Activated naive CD4-positive, alpha-beta T cell treated with anti-CD3 and anti-CD28 coated beads, Interleukin-2, amount 50 U/mL, for 24 hours (primary cell): ENCODE measurements at regions not wholly inside any gene's neighbourhood (a gene's known extent, or its start where the extent isn't known, plus 50 kb on each side); places are given as distances from the start of the nearest gene placed in this dataset.
"Not testable (repeated sequence)": the region's sequence is repeated elsewhere in the genome, so short reads cannot be mapped to it uniquely, and the experiment has no call there.

ENCODE experiments used
- H3K27ac Mint-ChIP-seq: one replicate; pipeline ENCODE4 v1.8.0; 2021; ENCODE audit warnings: mild to moderate bottlenecking, mixed read lengths
- H3K27me3 Mint-ChIP-seq: one replicate; pipeline ENCODE4 v1.8.0; 2021; ENCODE audit warnings: mixed read lengths
- H3K36me3 Mint-ChIP-seq: one replicate; pipeline ENCODE4 v1.8.0; 2021; ENCODE audit warnings: mixed read lengths
- H3K4me1 Mint-ChIP-seq: one replicate; pipeline ENCODE4 v1.8.0; 2021; ENCODE audit warnings: mixed read lengths
- H3K4me3 Mint-ChIP-seq: one replicate; pipeline ENCODE4 v1.8.0; 2021; ENCODE audit warnings: mild to moderate bottlenecking, mixed read lengths
- H3K9me3 Mint-ChIP-seq: one replicate; pipeline ENCODE4 v1.8.0; 2021; ENCODE audit warnings: mixed read lengths

GRCh38 chr10:117622471-117623184 is 80.1 kb downstream of the EMX2 start:
- Mint-ChIP-seq H3K27me3 (peaks cover 9% of the 10 kb centered on the region), H3K9me3 (no peaks in the 10 kb centered on the region), H3K4me3 (no peak overlapping the region), H3K27ac (no peak overlapping the region), H3K4me1 (no peaks in the 10 kb centered on the region), H3K36me3 (no peaks in the 10 kb centered on the region)

GRCh38 chr10:117626228-117626627 is 83.7 kb downstream of the EMX2 start:
- peaks cover 9% of the 10 kb centered on the region for H3K27me3 Mint-ChIP-seq
- no peak overlapping the region for H3K4me3 Mint-ChIP-seq
- H3K4me1 Mint-ChIP-seq: no peaks in the 10 kb centered on the region
- no peaks in the 10 kb centered on the region for H3K9me3 Mint-ChIP-seq
- no peak overlapping the region for H3K27ac Mint-ChIP-seq
- H3K36me3 Mint-ChIP-seq: no peaks in the 10 kb centered on the region

GRCh38 chr10:117627561-117627960 is 85.0 kb downstream of the EMX2 start:
- no peak overlapping the region for H3K27ac Mint-ChIP-seq

GRCh38 chr10:117629717-117630116 is 87.2 kb downstream of the EMX2 start:
- H3K27ac Mint-ChIP-seq, H3K27me3 Mint-ChIP-seq: not testable (repeated sequence)

More at GRCh38 chr10:117627561-117627960, 85.0 kb downstream of the EMX2 start:
- H3K9me3 Mint-ChIP-seq: no peaks in the 10 kb centered on the region
- no peak overlapping the region for H3K4me3 Mint-ChIP-seq
- no peaks in the 10 kb centered on the region for H3K4me1 Mint-ChIP-seq
- no peaks in the 10 kb centered on the region for H3K36me3 Mint-ChIP-seq
- H3K27me3 Mint-ChIP-seq: no peaks in the 10 kb centered on the region

GRCh38 chr10:117631276-117632145 is 89.0 kb downstream of the EMX2 start:
- Mint-ChIP-seq H3K9me3 (no peaks in the 10 kb centered on the region), H3K4me3 (no peak overlapping the region), H3K36me3 (no peaks in the 10 kb centered on the region), H3K27me3 (no peaks in the 10 kb centered on the region), H3K27ac (no peak overlapping the region), H3K4me1 (no peaks in the 10 kb centered on the region)

More at GRCh38 chr10:117629717-117630116, 87.2 kb downstream of the EMX2 start:
- not testable (repeated sequence) for H3K4me1 Mint-ChIP-seq, H3K4me3 Mint-ChIP-seq, H3K36me3 Mint-ChIP-seq, H3K9me3 Mint-ChIP-seq

- no peak overlapping the region for H3K27ac Mint-ChIP-seq
- no peaks in the 10 kb centered on the region for H3K36me3 Mint-ChIP-seq
- no peaks in the 10 kb centered on the region for H3K27me3 Mint-ChIP-seq
- H3K4me1 Mint-ChIP-seq: no peaks in the 10 kb centered on the region
- no peaks in the 10 kb centered on the region for H3K9me3 Mint-ChIP-seq
- H3K4me3 Mint-ChIP-seq: no peak overlapping the region
These were observed 89.9 kb downstream of the EMX2 start for GRCh38 chr10:117632406-117632805.

- Mint-ChIP-seq H3K27ac (no peak overlapping the region), H3K4me1 (no peaks in the 10 kb centered on the region), H3K9me3 (no peaks in the 10 kb centered on the region), H3K36me3 (no peaks in the 10 kb centered on the region), H3K27me3 (peaks cover 10% of the 10 kb centered on the region), H3K4me3 (no peak overlapping the region)
These were observed 93.3 kb downstream of the EMX2 start for GRCh38 chr10:117635826-117636225.

GRCh38 chr10:117638200-117638599 is 95.7 kb downstream of the EMX2 start:
- Mint-ChIP-seq H3K4me1 (no peaks in the 10 kb centered on the region), H3K4me3 (no peak overlapping the region), H3K36me3 (no peaks in the 10 kb centered on the region), H3K27me3 (peaks cover 22% of the 10 kb centered on the region), H3K27ac (no peak overlapping the region), H3K9me3 (no peaks in the 10 kb centered on the region)

- Mint-ChIP-seq H3K4me3 (no peak overlapping the region), H3K27me3 (peaks cover 24% of the 10 kb centered on the region), H3K27ac (no peak overlapping the region), H3K36me3 (no peaks in the 10 kb centered on the region), H3K9me3 (no peaks in the 10 kb centered on the region), H3K4me1 (no peaks in the 10 kb centered on the region)
These were observed 96.2 kb downstream of the EMX2 start for GRCh38 chr10:117638664-117639200.

GRCh38 chr10:117640406-117640805 is 97.9 kb downstream of the EMX2 start:
- H3K27ac Mint-ChIP-seq: no peak overlapping the region
- no peaks in the 10 kb centered on the region for H3K4me1 Mint-ChIP-seq
- H3K4me3 Mint-ChIP-seq: no peak overlapping the region
- no peaks in the 10 kb centered on the region for H3K36me3 Mint-ChIP-seq
- no peaks in the 10 kb centered on the region for H3K9me3 Mint-ChIP-seq
- H3K27me3 Mint-ChIP-seq: peaks cover 29% of the 10 kb centered on the region

GRCh38 chr10:117646718-117647117 is 104.2 kb downstream of the EMX2 start:
- H3K4me1 Mint-ChIP-seq: no peaks in the 10 kb centered on the region

GRCh38 chr10:117647306-117647705 is 104.8 kb downstream of the EMX2 start:
- H3K36me3 Mint-ChIP-seq: no peaks in the 10 kb centered on the region
- no peak overlapping the region for H3K4me3 Mint-ChIP-seq
- H3K27ac Mint-ChIP-seq: no peak overlapping the region
- no peaks in the 10 kb centered on the region for H3K9me3 Mint-ChIP-seq
- peaks cover 16% of the 10 kb centered on the region for H3K27me3 Mint-ChIP-seq
- H3K4me1 Mint-ChIP-seq: peaks cover 2% of the 10 kb centered on the region

More at GRCh38 chr10:117646718-117647117, 104.2 kb downstream of the EMX2 start:
- Mint-ChIP-seq H3K9me3 (no peaks in the 10 kb centered on the region), H3K27me3 (peaks cover 20% of the 10 kb centered on the region), H3K36me3 (no peaks in the 10 kb centered on the region), H3K27ac (no peak overlapping the region), H3K4me3 (no peak overlapping the region)

- H3K4me1 Mint-ChIP-seq: peaks cover 7% of the 10 kb centered on the region
- no peak overlapping the region for H3K27ac Mint-ChIP-seq
- H3K36me3 Mint-ChIP-seq: no peaks in the 10 kb centered on the region
- H3K9me3 Mint-ChIP-seq: no peaks in the 10 kb centered on the region
- H3K27me3 Mint-ChIP-seq: peaks cover 4% of the 10 kb centered on the region
- no peak overlapping the region for H3K4me3 Mint-ChIP-seq
These were observed 108.6 kb downstream of the EMX2 start for GRCh38 chr10:117651121-117651520.

GRCh38 chr10:117652228-117653169 is 110.0 kb downstream of the EMX2 start:
- no peaks in the 10 kb centered on the region for H3K27me3 Mint-ChIP-seq
- H3K4me1 Mint-ChIP-seq: peaks cover 19% of the 10 kb centered on the region
- H3K36me3 Mint-ChIP-seq: no peaks in the 10 kb centered on the region
- peaks cover 5% of the 10 kb centered on the region for H3K9me3 Mint-ChIP-seq
- no peak overlapping the region for H3K4me3 Mint-ChIP-seq
- H3K27ac Mint-ChIP-seq: no peak overlapping the region

- peaks cover 5% of the 10 kb centered on the region for H3K9me3 Mint-ChIP-seq
- no peaks in the 10 kb centered on the region for H3K27me3 Mint-ChIP-seq
- peaks cover 23% of the 10 kb centered on the region for H3K4me1 Mint-ChIP-seq
- H3K36me3 Mint-ChIP-seq: no peaks in the 10 kb centered on the region
- H3K4me3 Mint-ChIP-seq: no peak overlapping the region
- H3K27ac Mint-ChIP-seq: no peak overlapping the region
These were observed 110.6 kb downstream of the EMX2 start for GRCh38 chr10:117653170-117653515.
